GM13976 (cell line): ENCODE measurements at regions not wholly inside any gene's neighbourhood (a gene's known extent, or its start where the extent isn't known, plus 50 kb on each side); places are given as distances from the start of the nearest gene placed in this dataset.

ENCODE experiments used
- DNase-seq: peaks from one replicate; pipeline ENCODE4 v3.0.0; 2012; ENCODE audit warnings: low spot score
- in situ Hi-C: fragments of 300-500 bp; cut with MboI; formaldehyde crosslinking; loops from one replicate; pipeline ENCODE4 v1.12.0; 2022; ENCODE audit warnings: low sequenced_read_pairs, mixed read lengths, inconsistent platforms; ENCODE audit not compliant: unreplicated experiment
- TF ChIP-seq, protein P1 (sequence below): IDR thresholded peaks from 2 replicates; pipeline ENCODE4 v1.5.1; 2012; ENCODE audit warnings: borderline replicate concordance, mild to moderate bottlenecking; ENCODE audit not compliant: insufficient read depth; ENCODE audit errors: extremely low read depth, missing control alignments, control extremely low read depth

DNA sequence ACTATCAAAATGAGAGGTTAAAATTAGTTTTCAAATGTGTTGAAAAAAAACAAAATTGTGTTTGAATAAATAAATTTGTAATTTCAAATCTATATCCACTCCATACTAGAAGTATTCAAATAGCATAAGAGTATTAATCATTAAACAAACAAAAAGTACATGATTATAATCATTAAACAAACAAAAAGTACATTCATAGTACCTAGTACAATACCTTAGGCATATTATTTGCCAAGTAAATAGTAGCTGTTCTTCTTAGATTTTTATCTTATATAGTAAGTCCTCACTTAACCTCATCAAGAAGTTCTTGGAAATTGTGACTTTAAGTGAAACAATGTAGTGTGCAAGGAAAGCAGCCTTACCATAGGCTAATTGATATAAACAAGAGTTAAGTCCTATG lies 349.3 kb upstream of the VWC2 start:
- in situ Hi-C loops = no loop called here
- no peak for DNase-seq
- TF ChIP-seq, protein P1, sequence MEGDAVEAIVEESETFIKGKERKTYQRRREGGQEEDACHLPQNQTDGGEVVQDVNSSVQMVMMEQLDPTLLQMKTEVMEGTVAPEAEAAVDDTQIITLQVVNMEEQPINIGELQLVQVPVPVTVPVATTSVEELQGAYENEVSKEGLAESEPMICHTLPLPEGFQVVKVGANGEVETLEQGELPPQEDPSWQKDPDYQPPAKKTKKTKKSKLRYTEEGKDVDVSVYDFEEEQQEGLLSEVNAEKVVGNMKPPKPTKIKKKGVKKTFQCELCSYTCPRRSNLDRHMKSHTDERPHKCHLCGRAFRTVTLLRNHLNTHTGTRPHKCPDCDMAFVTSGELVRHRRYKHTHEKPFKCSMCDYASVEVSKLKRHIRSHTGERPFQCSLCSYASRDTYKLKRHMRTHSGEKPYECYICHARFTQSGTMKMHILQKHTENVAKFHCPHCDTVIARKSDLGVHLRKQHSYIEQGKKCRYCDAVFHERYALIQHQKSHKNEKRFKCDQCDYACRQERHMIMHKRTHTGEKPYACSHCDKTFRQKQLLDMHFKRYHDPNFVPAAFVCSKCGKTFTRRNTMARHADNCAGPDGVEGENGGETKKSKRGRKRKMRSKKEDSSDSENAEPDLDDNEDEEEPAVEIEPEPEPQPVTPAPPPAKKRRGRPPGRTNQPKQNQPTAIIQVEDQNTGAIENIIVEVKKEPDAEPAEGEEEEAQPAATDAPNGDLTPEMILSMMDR = no peak

DNA sequence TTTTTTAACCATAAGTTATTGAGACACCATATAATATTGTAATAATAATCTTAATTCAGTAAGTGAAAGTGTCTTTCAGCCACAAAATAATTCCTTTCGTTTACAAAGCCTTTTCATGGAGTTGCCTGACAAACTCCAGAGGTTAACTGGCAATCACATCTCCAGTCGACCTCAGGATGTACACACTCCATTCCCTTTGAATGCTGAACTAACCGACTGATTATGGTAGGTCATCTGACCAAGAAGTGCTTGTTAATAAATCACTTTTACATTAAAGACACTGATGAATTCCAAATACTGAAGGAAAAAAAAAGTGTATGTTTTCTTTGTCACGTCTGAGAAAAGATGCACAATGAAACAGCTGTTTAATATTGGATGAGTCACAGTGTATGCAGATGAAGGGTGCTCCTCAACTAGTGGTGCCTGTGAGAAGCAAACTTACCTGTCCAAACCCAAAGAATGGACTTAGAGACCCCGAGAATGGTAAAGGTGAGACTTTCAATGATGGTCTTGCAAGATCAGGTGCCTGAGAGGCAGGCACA lies 348.1 kb upstream of the VWC2 start:
- in situ Hi-C loops = no loop called here
- DNase-seq = no peak
- TF ChIP-seq, protein P1 = no peak

DNA sequence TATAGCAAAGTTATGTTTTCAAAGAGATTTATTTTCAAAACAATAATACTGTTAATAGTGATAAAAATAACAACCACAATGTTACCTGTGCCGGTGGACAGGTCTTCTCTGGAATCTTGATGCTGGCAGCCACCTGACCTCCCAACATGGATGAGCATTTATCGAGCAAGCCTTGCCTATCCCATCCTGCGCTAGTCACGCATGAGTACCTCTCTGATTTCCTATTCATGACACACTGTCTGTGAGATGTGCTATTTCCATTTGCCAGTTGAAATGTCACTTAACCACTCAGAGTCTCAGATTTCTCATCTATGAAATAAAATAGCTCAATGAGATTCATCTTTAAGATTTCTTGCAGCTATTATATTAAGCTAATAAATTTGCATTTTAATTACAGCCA lies 341.2 kb upstream of the VWC2 start:
- no peak for DNase-seq
- in situ Hi-C loops = no loop called here
- TF ChIP-seq, protein P1 = no peak

DNA sequence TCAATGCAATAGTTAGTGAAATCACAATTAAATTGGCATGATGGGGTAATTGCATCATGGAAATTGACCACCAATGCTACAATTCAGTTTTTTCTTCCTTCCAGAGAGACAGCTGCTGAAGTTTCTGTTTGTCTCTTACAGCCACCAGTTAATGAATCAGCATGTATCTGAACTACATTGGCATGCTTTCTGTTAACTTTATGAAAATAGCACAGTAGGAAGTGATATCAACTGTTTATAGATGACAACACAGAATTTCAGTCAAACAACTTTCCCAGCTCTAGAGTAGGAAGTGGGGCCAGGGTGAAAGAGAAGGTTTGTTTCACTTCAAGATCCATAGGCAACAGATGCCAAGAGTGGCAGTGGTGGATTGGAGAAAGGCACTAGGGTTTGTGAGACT lies 339.6 kb upstream of the VWC2 start:
- in situ Hi-C loops = no loop called here

DNA sequence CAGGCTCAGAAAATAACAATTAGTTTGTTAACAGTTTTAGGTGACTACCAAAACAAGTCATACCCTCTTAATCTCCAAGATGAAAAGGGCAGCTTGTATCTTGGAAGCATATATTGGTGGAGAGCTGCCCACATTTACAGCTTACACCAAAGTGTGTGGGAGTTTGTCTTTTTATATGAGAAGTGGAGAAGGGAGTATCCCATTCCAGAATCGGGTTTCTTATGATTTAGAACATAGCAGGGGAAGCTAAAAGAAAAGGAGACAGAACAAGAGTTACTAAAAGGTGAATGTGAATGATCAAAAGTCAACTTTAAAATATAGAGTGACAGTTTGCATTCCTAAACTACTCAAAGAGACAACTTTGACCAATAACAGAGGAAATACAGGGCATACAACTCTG lies 338.6 kb upstream of the VWC2 start:
- TF ChIP-seq, protein P1 = no peak
- DNase-seq = no peak
- in situ Hi-C loops = no loop called here

More for the DNA sequence above, 339.6 kb upstream of the VWC2 start:
- no peak for DNase-seq
- TF ChIP-seq, protein P1 = no peak

DNA sequence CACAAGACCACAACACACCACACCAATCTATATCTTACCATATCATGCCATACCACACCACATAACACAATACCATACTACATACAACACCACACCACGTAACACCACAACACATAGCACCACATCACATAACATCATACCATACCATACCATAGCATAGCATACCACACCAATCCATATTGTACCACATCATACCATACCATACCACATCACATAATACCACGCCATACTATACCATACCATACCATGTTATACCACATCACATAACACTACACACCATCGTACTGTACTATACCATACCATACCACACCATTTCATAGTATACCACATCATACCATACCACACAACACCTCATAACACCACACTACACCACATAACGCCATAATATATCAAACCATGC lies 335.2 kb upstream of the VWC2 start:
- TF ChIP-seq, protein P1 = no peak
- no peak for DNase-seq
- in situ Hi-C loops = no loop called here

DNA sequence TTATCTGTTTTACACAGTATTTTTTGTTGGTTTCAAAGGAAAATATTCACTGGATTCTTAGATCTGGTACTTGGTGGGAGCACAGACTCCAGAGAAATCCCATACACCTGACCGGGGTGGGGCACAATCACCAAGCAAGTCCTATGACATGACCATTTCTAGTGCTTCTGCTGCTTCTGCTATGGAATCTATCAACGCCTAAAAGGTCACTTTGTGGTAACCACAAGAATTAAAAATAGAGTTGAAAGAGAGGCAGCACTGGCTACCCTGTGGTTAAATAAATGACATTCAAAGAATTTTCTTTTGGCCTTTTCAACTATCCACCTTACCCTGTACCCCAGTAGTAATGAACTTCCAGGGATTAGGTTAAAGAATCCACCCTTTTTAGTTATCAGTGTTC lies 329.9 kb upstream of the VWC2 start:
- in situ Hi-C loops = no loop called here
- no peak for DNase-seq
- TF ChIP-seq, protein P1 = no peak
